ENCODE measurements at regions not wholly inside any gene's neighbourhood (a gene's known extent, or its start where the extent isn't known, plus 50 kb on each side); places are given as distances from the start of the nearest gene placed in this dataset.

DNA sequence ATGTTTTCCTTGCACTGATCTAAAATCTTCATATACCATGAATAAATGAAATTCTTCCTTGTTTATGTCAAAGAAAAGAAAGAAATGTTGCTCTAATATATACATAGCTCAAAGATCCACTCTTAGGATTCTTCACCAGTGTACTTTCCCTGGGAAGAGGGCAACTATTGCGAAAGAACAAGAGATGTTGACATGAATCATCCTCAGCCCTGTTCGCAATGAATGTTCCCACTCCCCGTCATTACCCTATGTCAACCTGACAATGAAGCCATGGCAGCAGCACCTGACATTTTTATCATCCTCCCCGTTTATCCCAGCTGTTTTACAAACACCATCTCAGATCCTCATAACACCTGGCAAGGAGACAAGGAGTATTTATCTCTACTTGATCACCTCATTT, 409.1 kb upstream of the GRIA1 start:
- Histone ChIP-seq H3K27ac (ENCODE audit: low read depth, low read length) (no peak overlapping the region), H3K9me3 (ENCODE audit: insufficient read depth, low read depth, low read length) (no peaks in the 10 kb centered on the region), H3K4me3 (ENCODE audit: insufficient read depth, low read depth, low read length) (no peak overlapping the region), H4K20me1 (ENCODE audit: insufficient read depth, low read length) (no peaks in the 10 kb centered on the region), H3K4me2 (ENCODE audit: low read length) (no peak overlapping the region), H3K9ac (ENCODE audit: low read length) (no peak overlapping the region), H3K4me1 (ENCODE audit: insufficient read depth, low read length) (no peaks in the 10 kb centered on the region), H3K79me2 (ENCODE audit: insufficient read depth, low read length) (no peaks in the 10 kb centered on the region), H2AFZ (ENCODE audit: low read depth, low read length) (no peak overlapping the region), H3K36me3 (ENCODE audit: insufficient read depth, low read length) (no peaks in the 10 kb centered on the region), H3K27me3 (ENCODE audit: insufficient read depth, low read length) (no peaks in the 10 kb centered on the region)
- Mint-ChIP-seq H3K36me3 (ENCODE audit: low read depth, unreplicated experiment) (no peaks in the 10 kb centered on the region), H3K27ac (ENCODE audit: unreplicated experiment) (no peak overlapping the region), H3K4me3 (ENCODE audit: unreplicated experiment) (no peak overlapping the region), H3K27me3 (ENCODE audit: low read depth, unreplicated experiment) (no peaks in the 10 kb centered on the region), H3K9me3 (ENCODE audit: unreplicated experiment) (peaks cover 4% of the 10 kb centered on the region), H3K4me1 (ENCODE audit: low read depth, unreplicated experiment) (peaks cover 17% of the 10 kb centered on the region)
- TF ChIP-seq CTCF (IDR thresholded peaks at IDR 0.05; ENCODE audit: insufficient read depth, low read depth, low read length) (no peak), EZH2 (IDR thresholded peaks at IDR 0.05; ENCODE audit: insufficient read depth, low read length) (no peak)
- DNase-seq (ENCODE audit: low read depth) (no peak), FAIRE-seq (no peak)

- no peak overlapping the region for H3K9ac ChIP-seq (ENCODE audit: low read length)
Observed at GRCh38 chr5:153084511-153084910, 406.0 kb upstream of the GRIA1 start.

More at GRCh38 chr5:153084511-153084910, 406.0 kb upstream of the GRIA1 start:
- no peaks in the 10 kb centered on the region for H3K36me3 ChIP-seq (ENCODE audit: insufficient read depth, low read length)
- no peak overlapping the region for H3K27ac ChIP-seq (ENCODE audit: low read depth, low read length)
- no peaks in the 10 kb centered on the region for H3K9me3 ChIP-seq (ENCODE audit: insufficient read depth, low read depth, low read length)
- no peak for FAIRE-seq
- H2AFZ ChIP-seq (ENCODE audit: low read depth, low read length), result no peak overlapping the region
- H3K79me2 ChIP-seq (ENCODE audit: insufficient read depth, low read length), result no peaks in the 10 kb centered on the region
- H3K4me2 ChIP-seq (ENCODE audit: low read length), result no peak overlapping the region
- Mint-ChIP-seq H3K27ac (ENCODE audit: unreplicated experiment) (no peak overlapping the region), H3K27me3 (ENCODE audit: low read depth, unreplicated experiment) (peaks cover 3% of the 10 kb centered on the region), H3K4me1 (ENCODE audit: low read depth, unreplicated experiment) (peaks cover 23% of the 10 kb centered on the region), H3K36me3 (ENCODE audit: low read depth, unreplicated experiment) (no peaks in the 10 kb centered on the region), H3K4me3 (ENCODE audit: unreplicated experiment) (no peak overlapping the region), H3K9me3 (ENCODE audit: unreplicated experiment) (no peaks in the 10 kb centered on the region)
- H4K20me1 ChIP-seq (ENCODE audit: insufficient read depth, low read length), result no peaks in the 10 kb centered on the region
- no peak for DNase-seq (ENCODE audit: low read depth)
- TF ChIP-seq EZH2 (IDR thresholded peaks at IDR 0.05; ENCODE audit: insufficient read depth, low read length), result no peak
- TF ChIP-seq CTCF (IDR thresholded peaks at IDR 0.05; ENCODE audit: insufficient read depth, low read depth, low read length), result no peak
- H3K27me3 ChIP-seq (ENCODE audit: insufficient read depth, low read length), result no peaks in the 10 kb centered on the region
- no peak overlapping the region for H3K4me3 ChIP-seq (ENCODE audit: insufficient read depth, low read depth, low read length)
- no peaks in the 10 kb centered on the region for H3K4me1 ChIP-seq (ENCODE audit: insufficient read depth, low read length)

All from astrocyte (in vitro differentiated cells and primary cell).